Amniotic stem cell (primary cell): ENCODE measurements at regions not wholly inside any gene's neighbourhood (a gene's known extent, or its start where the extent isn't known, plus 50 kb on each side); places are given as distances from the start of the nearest gene placed in this dataset.
"Not testable (repeated sequence)": the region's sequence is repeated elsewhere in the genome, so short reads cannot be mapped to it uniquely, and the experiment has no call there.

ENCODE experiments used
- DNase-seq: peaks from one replicate; lab custom pipeline; 2025; lab: John Stamatoyannopoulos, UW

GRCh38 chr3:34109846-34110245 lies 311.4 kb downstream of the PDCD6IP start:
- DNase-seq: no peak

GRCh38 chr3:34111361-34111760 lies 312.9 kb downstream of the PDCD6IP start:
- DNase-seq: no peak

- DNase-seq: not testable (repeated sequence)
Measured at GRCh38 chr3:34112261-34112660, 313.8 kb downstream of the PDCD6IP start.

- DNase-seq: no peak
Measured at GRCh38 chr3:34131091-34131490, 332.7 kb downstream of the PDCD6IP start.

- DNase-seq: no peak
Measured at GRCh38 chr3:34132069-34132692, 333.8 kb downstream of the PDCD6IP start.

GRCh38 chr3:34139566-34139965 lies 341.1 kb downstream of the PDCD6IP start:
- DNase-seq: no peak

GRCh38 chr3:34140616-34141015 lies 342.2 kb downstream of the PDCD6IP start:
- DNase-seq: no peak

GRCh38 chr3:34141841-34142337 lies 343.5 kb downstream of the PDCD6IP start:
- DNase-seq: no peak

- DNase-seq: no peak
Measured at GRCh38 chr3:34145796-34146195, 347.4 kb downstream of the PDCD6IP start.

- no peak for DNase-seq
Measured at GRCh38 chr3:34146596-34146995, 348.2 kb downstream of the PDCD6IP start.

GRCh38 chr3:34150992-34151391 lies 352.6 kb downstream of the PDCD6IP start:
- no peak for DNase-seq

- DNase-seq: no peak
Measured at GRCh38 chr3:34152656-34153055, 354.2 kb downstream of the PDCD6IP start.

GRCh38 chr3:34155108-34155507 lies 356.7 kb downstream of the PDCD6IP start:
- DNase-seq: no peak

- DNase-seq: no peak
Measured at GRCh38 chr3:34155666-34156065, 357.2 kb downstream of the PDCD6IP start.

GRCh38 chr3:34157491-34157890 lies 359.1 kb downstream of the PDCD6IP start:
- no peak for DNase-seq

- no peak for DNase-seq
Measured at GRCh38 chr3:34159613-34160420, 361.4 kb downstream of the PDCD6IP start.

- not testable (repeated sequence) for DNase-seq
Measured at GRCh38 chr3:34169636-34170035, 371.2 kb downstream of the PDCD6IP start.

GRCh38 chr3:34174740-34175139 lies 376.3 kb downstream of the PDCD6IP start:
- no peak for DNase-seq

- DNase-seq: no peak
Measured at GRCh38 chr3:34175636-34176176, 377.3 kb downstream of the PDCD6IP start.

GRCh38 chr3:34176723-34177122 lies 378.3 kb downstream of the PDCD6IP start:
- no peak for DNase-seq

GRCh38 chr3:34178415-34178814 lies 380.0 kb downstream of the PDCD6IP start:
- no peak for DNase-seq

GRCh38 chr3:34179716-34180115 lies 381.3 kb downstream of the PDCD6IP start:
- no peak for DNase-seq

- DNase-seq: no peak
Measured at GRCh38 chr3:34180532-34180931, 382.1 kb downstream of the PDCD6IP start.
